Type B pancreatic cell (in vitro differentiated cells): ENCODE measurements at regions not wholly inside any gene's neighbourhood (a gene's known extent, or its start where the extent isn't known, plus 50 kb on each side); places are given as distances from the start of the nearest gene placed in this dataset.

Source experiments
- DNase-seq: peaks from one replicate; pipeline ENCODE4 v3.0.0; 2021; ENCODE audit warnings: mixed read lengths; ENCODE audit not compliant: unreplicated experiment; ENCODE audit errors: extremely low spot score
- H3K27ac Mint-ChIP-seq: 2 replicates; pipeline ENCODE4 v1.8.0; 2021; ENCODE audit warnings: mild to moderate bottlenecking, mixed read lengths
- H3K27me3 Mint-ChIP-seq: 2 replicates; pipeline ENCODE4 v1.8.0; 2021; ENCODE audit warnings: mixed read lengths
- H3K36me3 Mint-ChIP-seq: 2 replicates; pipeline ENCODE4 v1.8.0; 2021; ENCODE audit warnings: mixed read lengths
- H3K4me1 Mint-ChIP-seq: one replicate; pipeline ENCODE4 v1.8.0; 2021; ENCODE audit warnings: mixed read lengths; ENCODE audit not compliant: unreplicated experiment
- H3K4me3 Mint-ChIP-seq: 2 replicates; pipeline ENCODE4 v1.8.0; 2021; ENCODE audit warnings: mild to moderate bottlenecking, mixed read lengths
- H3K9me3 Mint-ChIP-seq: 2 replicates; pipeline ENCODE4 v1.8.0; 2021; ENCODE audit warnings: mixed read lengths
- CTCF ChIP-seq: fragments of 200-600 bp; sonication (generic); conservative IDR thresholded peaks from 2 replicates; pipeline ENCODE4 v1.5.0; 2021; ENCODE audit warnings: antibody characterized with exemption, mild to moderate bottlenecking

GRCh38 chr13:71323266-71323665 is 543.7 kb downstream of the DACH1 start:
- Mint-ChIP-seq H3K4me1 (peaks cover 7% of the 10 kb centered on the region), H3K36me3 (no peaks in the 10 kb centered on the region), H3K27ac (no peak overlapping the region), H3K4me3 (no peak overlapping the region), H3K9me3 (peaks cover 9% of the 10 kb centered on the region), H3K27me3 (no peaks in the 10 kb centered on the region)
- TF ChIP-seq CTCF: no peak
- DNase-seq: no peak

- Mint-ChIP-seq H3K9me3 (peaks cover 9% of the 10 kb centered on the region), H3K36me3 (no peaks in the 10 kb centered on the region), H3K27ac (no peak overlapping the region), H3K4me3 (no peak overlapping the region), H3K27me3 (no peaks in the 10 kb centered on the region), H3K4me1 (no peaks in the 10 kb centered on the region)
- peak; percentile 66 for TF ChIP-seq CTCF
- DNase-seq: no peak
Measured at GRCh38 chr13:71320452-71320851, 546.6 kb downstream of the DACH1 start.

- no peak for TF ChIP-seq CTCF
- Mint-ChIP-seq H3K4me1 (no peaks in the 10 kb centered on the region), H3K27ac (no peak overlapping the region), H3K27me3 (no peaks in the 10 kb centered on the region), H3K4me3 (no peak overlapping the region), H3K9me3 (peaks cover 9% of the 10 kb centered on the region), H3K36me3 (no peaks in the 10 kb centered on the region)
- DNase-seq: no peak
Measured at GRCh38 chr13:71316792-71317363, 550.1 kb downstream of the DACH1 start.

DNA sequence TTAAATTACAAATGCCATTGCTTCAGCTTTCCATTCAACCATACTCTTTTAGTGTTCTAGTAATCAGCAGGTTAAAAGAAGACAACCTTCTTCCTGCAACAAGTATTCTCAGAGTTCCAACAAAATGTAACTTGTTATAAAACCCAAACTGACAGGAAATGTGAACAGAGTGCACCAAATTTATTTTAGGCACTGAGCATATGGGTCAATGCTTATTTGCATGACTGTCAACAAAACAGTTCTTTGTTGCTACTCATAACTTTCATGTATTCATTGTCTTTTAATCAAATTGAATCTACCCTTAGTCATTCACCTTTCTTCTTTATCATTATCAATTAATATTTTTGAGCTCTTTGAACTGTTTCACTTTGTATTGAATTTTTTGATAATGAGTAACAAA is 554.1 kb downstream of the DACH1 start:
- Mint-ChIP-seq H3K9me3 (no peaks in the 10 kb centered on the region), H3K4me3 (no peak overlapping the region), H3K36me3 (no peaks in the 10 kb centered on the region), H3K27me3 (no peaks in the 10 kb centered on the region), H3K4me1 (no peaks in the 10 kb centered on the region), H3K27ac (no peak overlapping the region)
- no peak for DNase-seq
- TF ChIP-seq CTCF: no peak

- Mint-ChIP-seq H3K4me3 (no peak overlapping the region), H3K27me3 (no peaks in the 10 kb centered on the region), H3K27ac (no peak overlapping the region), H3K36me3 (no peaks in the 10 kb centered on the region), H3K4me1 (peaks cover 4% of the 10 kb centered on the region), H3K9me3 (no peaks in the 10 kb centered on the region)
- TF ChIP-seq CTCF: no peak
- no peak for DNase-seq
Measured at GRCh38 chr13:71309905-71310304, 557.1 kb downstream of the DACH1 start.

- Mint-ChIP-seq H3K27ac (no peak overlapping the region), H3K4me1 (peaks cover 4% of the 10 kb centered on the region), H3K27me3 (no peaks in the 10 kb centered on the region), H3K4me3 (no peak overlapping the region), H3K36me3 (no peaks in the 10 kb centered on the region), H3K9me3 (no peaks in the 10 kb centered on the region)
- no peak for DNase-seq
- no peak for TF ChIP-seq CTCF
Measured at GRCh38 chr13:71306821-71307220, 560.2 kb downstream of the DACH1 start.
